ENCODE measurements at regions not wholly inside any gene's neighbourhood (a gene's known extent, or its start where the extent isn't known, plus 50 kb on each side); places are given as distances from the start of the nearest gene placed in this dataset.

DNA sequence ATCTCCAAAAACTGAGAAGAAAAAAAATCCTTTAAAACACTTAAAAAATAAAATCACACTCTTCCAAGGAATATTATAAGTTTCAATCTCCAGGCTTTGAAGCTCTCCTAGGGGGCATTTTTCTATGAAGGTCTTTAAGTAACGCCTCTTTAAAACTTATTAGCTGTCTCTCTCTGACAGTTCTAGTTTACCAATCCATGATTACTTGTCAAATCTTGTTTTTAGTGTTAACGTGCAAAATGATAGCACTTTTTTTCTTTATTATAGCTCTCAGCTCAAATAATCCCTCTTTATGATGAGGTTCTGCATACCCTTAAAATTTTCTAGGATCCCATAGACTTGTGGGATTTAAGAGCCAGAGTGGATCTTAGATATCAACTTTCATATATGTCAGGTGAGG, 369.0 kb downstream of the DOK5 start:
- TF ChIP-seq, protein P1, sequence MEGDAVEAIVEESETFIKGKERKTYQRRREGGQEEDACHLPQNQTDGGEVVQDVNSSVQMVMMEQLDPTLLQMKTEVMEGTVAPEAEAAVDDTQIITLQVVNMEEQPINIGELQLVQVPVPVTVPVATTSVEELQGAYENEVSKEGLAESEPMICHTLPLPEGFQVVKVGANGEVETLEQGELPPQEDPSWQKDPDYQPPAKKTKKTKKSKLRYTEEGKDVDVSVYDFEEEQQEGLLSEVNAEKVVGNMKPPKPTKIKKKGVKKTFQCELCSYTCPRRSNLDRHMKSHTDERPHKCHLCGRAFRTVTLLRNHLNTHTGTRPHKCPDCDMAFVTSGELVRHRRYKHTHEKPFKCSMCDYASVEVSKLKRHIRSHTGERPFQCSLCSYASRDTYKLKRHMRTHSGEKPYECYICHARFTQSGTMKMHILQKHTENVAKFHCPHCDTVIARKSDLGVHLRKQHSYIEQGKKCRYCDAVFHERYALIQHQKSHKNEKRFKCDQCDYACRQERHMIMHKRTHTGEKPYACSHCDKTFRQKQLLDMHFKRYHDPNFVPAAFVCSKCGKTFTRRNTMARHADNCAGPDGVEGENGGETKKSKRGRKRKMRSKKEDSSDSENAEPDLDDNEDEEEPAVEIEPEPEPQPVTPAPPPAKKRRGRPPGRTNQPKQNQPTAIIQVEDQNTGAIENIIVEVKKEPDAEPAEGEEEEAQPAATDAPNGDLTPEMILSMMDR (IDR thresholded peaks at IDR 0.05; ENCODE audit: low read depth, low read length): no peak
- TF ChIP-seq POLR2A (IDR thresholded peaks at IDR 0.05; ENCODE audit: extremely low read depth, insufficient read length): no peak
- no peak for TF ChIP-seq MYC (IDR thresholded peaks at IDR 0.05; ENCODE audit: low read depth, low read length)
- no peak for TF ChIP-seq MAX (IDR thresholded peaks at IDR 0.05; ENCODE audit: low read depth, low read length)
